ENCODE measurements at regions not wholly inside any gene's neighbourhood (a gene's known extent, or its start where the extent isn't known, plus 50 kb on each side); places are given as distances from the start of the nearest gene placed in this dataset.

GRCh38 chr10:47143072-47143471 is 156.9 kb upstream of the GDF10 start:
- Histone ChIP-seq H3K36me3 (ENCODE audit: insufficient read depth, insufficient read length, low read length) (no peaks in the 10 kb centered on the region), H3K9me3 (ENCODE audit: insufficient read depth, low read length) (no peaks in the 10 kb centered on the region), H3K4me1 (ENCODE audit: insufficient read depth, insufficient read length) (no peaks in the 10 kb centered on the region), H3K9ac (ENCODE audit: insufficient read length, low read depth) (no peak overlapping the region), H3K4me3 (ENCODE audit: insufficient read length, low read depth) (no peak overlapping the region), H3K27me3 (ENCODE audit: insufficient read depth, insufficient read length) (no peaks in the 10 kb centered on the region)
- TF ChIP-seq YY1 (IDR thresholded peaks at IDR 0.05; ENCODE audit: insufficient read depth, insufficient read length) (no peak), SUZ12 (IDR thresholded peaks at IDR 0.05; ENCODE audit: extremely low read depth, insufficient read depth, insufficient read length) (no peak), ZNF274 (IDR thresholded peaks at IDR 0.05; ENCODE audit: low read depth, low read length) (no peak)
- DNase-seq (ENCODE audit: low read depth, low spot score), result no peak

GRCh38 chr10:47143473-47143872 is 156.5 kb upstream of the GDF10 start:
- H3K4me1 ChIP-seq (ENCODE audit: insufficient read depth, insufficient read length), result no peaks in the 10 kb centered on the region
- TF ChIP-seq SUZ12 (IDR thresholded peaks at IDR 0.05; ENCODE audit: extremely low read depth, insufficient read depth, insufficient read length), result no peak
- TF ChIP-seq ZNF274 (IDR thresholded peaks at IDR 0.05; ENCODE audit: low read depth, low read length), result no peak
- no peak for TF ChIP-seq YY1 (IDR thresholded peaks at IDR 0.05; ENCODE audit: insufficient read depth, insufficient read length)

GRCh38 chr10:47144525-47144924 is 155.5 kb upstream of the GDF10 start:
- Histone ChIP-seq H3K4me1 (ENCODE audit: insufficient read depth, insufficient read length) (no peaks in the 10 kb centered on the region), H3K9me3 (ENCODE audit: insufficient read depth, low read length) (no peaks in the 10 kb centered on the region), H3K9ac (ENCODE audit: insufficient read length, low read depth) (no peak overlapping the region), H3K27me3 (ENCODE audit: insufficient read depth, insufficient read length) (no peaks in the 10 kb centered on the region), H3K4me3 (ENCODE audit: insufficient read length, low read depth) (no peak overlapping the region), H3K36me3 (ENCODE audit: insufficient read depth, insufficient read length, low read length) (no peaks in the 10 kb centered on the region)
- DNase-seq (ENCODE audit: low read depth, low spot score), result no peak
- no peak for TF ChIP-seq YY1 (IDR thresholded peaks at IDR 0.05; ENCODE audit: insufficient read depth, insufficient read length)
- no peak for TF ChIP-seq ZNF274 (IDR thresholded peaks at IDR 0.05; ENCODE audit: low read depth, low read length)
- no peak for TF ChIP-seq SUZ12 (IDR thresholded peaks at IDR 0.05; ENCODE audit: extremely low read depth, insufficient read depth, insufficient read length)

More at GRCh38 chr10:47143473-47143872, 156.5 kb upstream of the GDF10 start:
- no peak for DNase-seq (ENCODE audit: low read depth, low spot score)
- Histone ChIP-seq H3K36me3 (ENCODE audit: insufficient read depth, insufficient read length, low read length) (no peaks in the 10 kb centered on the region), H3K27me3 (ENCODE audit: insufficient read depth, insufficient read length) (no peaks in the 10 kb centered on the region), H3K9me3 (ENCODE audit: insufficient read depth, low read length) (no peaks in the 10 kb centered on the region), H3K4me3 (ENCODE audit: insufficient read length, low read depth) (no peak overlapping the region), H3K9ac (ENCODE audit: insufficient read length, low read depth) (no peak overlapping the region)

- Histone ChIP-seq H3K9ac (ENCODE audit: insufficient read length, low read depth) (no peak overlapping the region), H3K27me3 (ENCODE audit: insufficient read depth, insufficient read length) (no peaks in the 10 kb centered on the region), H3K4me3 (ENCODE audit: insufficient read length, low read depth) (no peak overlapping the region), H3K4me1 (ENCODE audit: insufficient read depth, insufficient read length) (no peaks in the 10 kb centered on the region), H3K9me3 (ENCODE audit: insufficient read depth, low read length) (no peaks in the 10 kb centered on the region), H3K36me3 (ENCODE audit: insufficient read depth, insufficient read length, low read length) (no peaks in the 10 kb centered on the region)
- no peak for DNase-seq (ENCODE audit: low read depth, low spot score)
- TF ChIP-seq SUZ12 (IDR thresholded peaks at IDR 0.05; ENCODE audit: extremely low read depth, insufficient read depth, insufficient read length) (no peak), ZNF274 (IDR thresholded peaks at IDR 0.05; ENCODE audit: low read depth, low read length) (no peak), YY1 (IDR thresholded peaks at IDR 0.05; ENCODE audit: insufficient read depth, insufficient read length) (no peak)
These were observed 154.6 kb upstream of the GDF10 start for GRCh38 chr10:47145290-47145934.

- Histone ChIP-seq H3K36me3 (ENCODE audit: insufficient read depth, insufficient read length, low read length) (no peaks in the 10 kb centered on the region), H3K4me1 (ENCODE audit: insufficient read depth, insufficient read length) (no peaks in the 10 kb centered on the region), H3K9me3 (ENCODE audit: insufficient read depth, low read length) (no peaks in the 10 kb centered on the region), H3K27me3 (ENCODE audit: insufficient read depth, insufficient read length) (no peaks in the 10 kb centered on the region), H3K4me3 (ENCODE audit: insufficient read length, low read depth) (no peak overlapping the region), H3K9ac (ENCODE audit: insufficient read length, low read depth) (no peak overlapping the region)
- no peak for DNase-seq (ENCODE audit: low read depth, low spot score)
- TF ChIP-seq ZNF274 (IDR thresholded peaks at IDR 0.05; ENCODE audit: low read depth, low read length), result no peak
- TF ChIP-seq SUZ12 (IDR thresholded peaks at IDR 0.05; ENCODE audit: extremely low read depth, insufficient read depth, insufficient read length), result no peak
- no peak for TF ChIP-seq YY1 (IDR thresholded peaks at IDR 0.05; ENCODE audit: insufficient read depth, insufficient read length)
These were observed 153.4 kb upstream of the GDF10 start for GRCh38 chr10:47146572-47146971.

GRCh38 chr10:47147186-47147585 is 152.8 kb upstream of the GDF10 start:
- H3K27me3 ChIP-seq (ENCODE audit: insufficient read depth, insufficient read length), result no peaks in the 10 kb centered on the region
- no peak for TF ChIP-seq SUZ12 (IDR thresholded peaks at IDR 0.05; ENCODE audit: extremely low read depth, insufficient read depth, insufficient read length)
- no peak for TF ChIP-seq ZNF274 (IDR thresholded peaks at IDR 0.05; ENCODE audit: low read depth, low read length)
- TF ChIP-seq YY1 (IDR thresholded peaks at IDR 0.05; ENCODE audit: insufficient read depth, insufficient read length), result no peak
- no peak overlapping the region for H3K9ac ChIP-seq (ENCODE audit: insufficient read length, low read depth)
- no peaks in the 10 kb centered on the region for H3K36me3 ChIP-seq (ENCODE audit: insufficient read depth, insufficient read length, low read length)
- no peak for DNase-seq (ENCODE audit: low read depth, low spot score)
- no peaks in the 10 kb centered on the region for H3K9me3 ChIP-seq (ENCODE audit: insufficient read depth, low read length)
- H3K4me3 ChIP-seq (ENCODE audit: insufficient read length, low read depth), result no peak overlapping the region
- no peaks in the 10 kb centered on the region for H3K4me1 ChIP-seq (ENCODE audit: insufficient read depth, insufficient read length)

- no peak for DNase-seq (ENCODE audit: low read depth, low spot score)
- Histone ChIP-seq H3K9ac (ENCODE audit: insufficient read length, low read depth) (no peak overlapping the region), H3K4me1 (ENCODE audit: insufficient read depth, insufficient read length) (no peaks in the 10 kb centered on the region), H3K9me3 (ENCODE audit: insufficient read depth, low read length) (peaks cover 13% of the 10 kb centered on the region; the same call in 1 of the 2 replicates), H3K4me3 (ENCODE audit: insufficient read length, low read depth) (no peak overlapping the region), H3K27me3 (ENCODE audit: insufficient read depth, insufficient read length) (no peaks in the 10 kb centered on the region), H3K36me3 (ENCODE audit: insufficient read depth, insufficient read length, low read length) (no peaks in the 10 kb centered on the region)
- TF ChIP-seq ZNF274 (IDR thresholded peaks at IDR 0.05; ENCODE audit: low read depth, low read length) (no peak), YY1 (IDR thresholded peaks at IDR 0.05; ENCODE audit: insufficient read depth, insufficient read length) (no peak), SUZ12 (IDR thresholded peaks at IDR 0.05; ENCODE audit: extremely low read depth, insufficient read depth, insufficient read length) (no peak)
These were observed 149.4 kb upstream of the GDF10 start for GRCh38 chr10:47150581-47150980.

Data from NT2/D1 (cell line).